ENCODE measurements at regions not wholly inside any gene's neighbourhood (a gene's known extent, or its start where the extent isn't known, plus 50 kb on each side); places are given as distances from the start of the nearest gene placed in this dataset.

- no peak for DNase-seq (ENCODE audit: low read depth in 1 of 2, low spot score in 1 of 2)
- H3K4me3 ChIP-seq (replicated peaks; ENCODE audit: insufficient read depth, low read length) = no peak overlapping the region
- H3K27me3 ChIP-seq (ENCODE audit: insufficient read depth, poor library complexity, severe bottlenecking) = peaks cover 5% of the 10 kb centered on the region
- no peak overlapping the region for H3K27ac ChIP-seq (replicated peaks)
- no peak for TF ChIP-seq SPI1 (IDR thresholded peaks at IDR 0.05; ENCODE audit: borderline replicate concordance, low read depth)
- TF ChIP-seq GABPA (IDR thresholded peaks at IDR 0.05; ENCODE audit: low read depth) = no peak
- TF ChIP-seq POLR2AphosphoS5 (IDR thresholded peaks at IDR 0.05; ENCODE audit: low read depth) = no peak
- no peak for TF ChIP-seq REST (IDR thresholded peaks at IDR 0.05; ENCODE audit: insufficient replicate concordance, low read depth)
- no peak for TF ChIP-seq CTCF (IDR thresholded peaks at IDR 0.05; ENCODE audit: insufficient read depth, low read length)
Observed at GRCh38 chr9:87243602-87244001, 254.1 kb upstream of the DAPK1 start.

- DNase-seq (ENCODE audit: low read depth in 1 of 2, low spot score in 1 of 2) = no peak
- Histone ChIP-seq H3K27ac (replicated peaks) (no peak overlapping the region), H3K27me3 (ENCODE audit: insufficient read depth, poor library complexity, severe bottlenecking) (peaks cover 5% of the 10 kb centered on the region), H3K4me3 (replicated peaks; ENCODE audit: insufficient read depth, low read length) (no peak overlapping the region)
- TF ChIP-seq REST (IDR thresholded peaks at IDR 0.05; ENCODE audit: insufficient replicate concordance, low read depth) = no peak
- no peak for TF ChIP-seq POLR2AphosphoS5 (IDR thresholded peaks at IDR 0.05; ENCODE audit: low read depth)
Observed at GRCh38 chr9:87245271-87245670, 252.4 kb upstream of the DAPK1 start.

- H3K27ac ChIP-seq (replicated peaks) = no peak overlapping the region
- H3K4me3 ChIP-seq (replicated peaks; ENCODE audit: insufficient read depth, low read length) = no peak overlapping the region
- H3K27me3 ChIP-seq (ENCODE audit: insufficient read depth, poor library complexity, severe bottlenecking) = peaks cover 2% of the 10 kb centered on the region
- DNase-seq (ENCODE audit: low read depth in 1 of 2, low spot score in 1 of 2) = no peak
- no peak for TF ChIP-seq POLR2AphosphoS5 (IDR thresholded peaks at IDR 0.05; ENCODE audit: low read depth)
- TF ChIP-seq GABPA (IDR thresholded peaks at IDR 0.05; ENCODE audit: low read depth) = no peak
- no peak for TF ChIP-seq REST (IDR thresholded peaks at IDR 0.05; ENCODE audit: insufficient replicate concordance, low read depth)
- no peak for TF ChIP-seq CTCF (IDR thresholded peaks at IDR 0.05; ENCODE audit: insufficient read depth, low read length)
- TF ChIP-seq SPI1 (IDR thresholded peaks at IDR 0.05; ENCODE audit: borderline replicate concordance, low read depth) = no peak
Observed at GRCh38 chr9:87247097-87247496, 250.6 kb upstream of the DAPK1 start.

- TF ChIP-seq GABPA (IDR thresholded peaks at IDR 0.05; ENCODE audit: low read depth) (no peak), SPI1 (IDR thresholded peaks at IDR 0.05; ENCODE audit: borderline replicate concordance, low read depth) (no peak), POLR2AphosphoS5 (IDR thresholded peaks at IDR 0.05; ENCODE audit: low read depth) (no peak), REST (IDR thresholded peaks at IDR 0.05; ENCODE audit: insufficient replicate concordance, low read depth) (no peak), CTCF (IDR thresholded peaks at IDR 0.05; ENCODE audit: insufficient read depth, low read length) (no peak)
Observed at GRCh38 chr9:87249029-87249428, 248.6 kb upstream of the DAPK1 start.

More at GRCh38 chr9:87249029-87249428, 248.6 kb upstream of the DAPK1 start:
- no peak for DNase-seq (ENCODE audit: low read depth in 1 of 2, low spot score in 1 of 2)
- peaks cover 2% of the 10 kb centered on the region for H3K27me3 ChIP-seq (ENCODE audit: insufficient read depth, poor library complexity, severe bottlenecking)
- no peak overlapping the region for H3K27ac ChIP-seq (replicated peaks)
- no peak overlapping the region for H3K4me3 ChIP-seq (replicated peaks; ENCODE audit: insufficient read depth, low read length)
